RWPE2 (cell line): ENCODE measurements at regions not wholly inside any gene's neighbourhood (a gene's known extent, or its start where the extent isn't known, plus 50 kb on each side); places are given as distances from the start of the nearest gene placed in this dataset.
A peak's percentile ranks its signal among the peaks of the same experiment; 100 is the strongest.

Source experiments
- ATAC-seq: fragments of 200-7000 bp; cut with Tn5 transposase; 3 replicates; pipeline ENCODE4 v1.9.1; 2021; ENCODE audit warnings: low read depth
- DNase-seq: peaks from one replicate; pipeline ENCODE4 v3.0.0-alpha.2; 2020; ENCODE audit warnings: low spot score
- H3K27ac ChIP-seq: fragments of 450-650 bp; 2 replicates; pipeline ENCODE4 v1.5.1; 2017; ENCODE audit warnings: mild to moderate bottlenecking; ENCODE audit not compliant: poor library complexity, severe bottlenecking
- H3K27me3 ChIP-seq: fragments of 250-450 bp; sonication (Bioruptor Pico); 2 replicates; pipeline ENCODE4 v1.5.1; 2021; ENCODE audit warnings: mild to moderate bottlenecking, moderate library complexity; ENCODE audit not compliant: insufficient read depth, poor library complexity, severe bottlenecking
- H3K36me3 ChIP-seq: fragments of 250-450 bp; sonication (Bioruptor Pico); 2 replicates; pipeline ENCODE4 v1.5.1; 2020; ENCODE audit warnings: low read depth, mild to moderate bottlenecking, moderate library complexity
- H3K4me1 ChIP-seq: fragments of 250-450 bp; sonication (Bioruptor Pico); 2 replicates; pipeline ENCODE4 v1.5.1; 2021; ENCODE audit warnings: mild to moderate bottlenecking, moderate library complexity; ENCODE audit not compliant: insufficient read depth, poor library complexity, severe bottlenecking
- H3K4me3 ChIP-seq: fragments of 250-450 bp; sonication (Bioruptor Pico); 2 replicates; pipeline ENCODE4 v1.5.1; 2021; ENCODE audit warnings: mild to moderate bottlenecking, moderate library complexity; ENCODE audit not compliant: severe bottlenecking
- H3K9me3 ChIP-seq: fragments of 250-450 bp; sonication (Bioruptor Pico); 2 replicates; pipeline ENCODE4 v1.5.1; 2021; ENCODE audit warnings: mild to moderate bottlenecking, moderate library complexity; ENCODE audit not compliant: severe bottlenecking
- CTCF ChIP-seq: fragments of 450-650 bp; IDR thresholded peaks from one replicate; pipeline ENCODE4 v1.5.1; 2017; ENCODE audit warnings: mild to moderate bottlenecking, moderate library complexity; ENCODE audit not compliant: poor library complexity, severe bottlenecking

GRCh38 chr14:101116065-101116464 lies 212.5 kb upstream of the RTL1 start:
- no peak for TF ChIP-seq CTCF
- no peak overlapping the region for H3K27ac ChIP-seq
- H3K36me3 ChIP-seq: no peaks in the 10 kb centered on the region
- H3K9me3 ChIP-seq: no peaks in the 10 kb centered on the region
- ATAC-seq (no peak), DNase-seq (no peak)
- H3K27me3 ChIP-seq: no peaks in the 10 kb centered on the region
- no peak overlapping the region for H3K4me3 ChIP-seq
- no peaks in the 10 kb centered on the region for H3K4me1 ChIP-seq

DNA sequence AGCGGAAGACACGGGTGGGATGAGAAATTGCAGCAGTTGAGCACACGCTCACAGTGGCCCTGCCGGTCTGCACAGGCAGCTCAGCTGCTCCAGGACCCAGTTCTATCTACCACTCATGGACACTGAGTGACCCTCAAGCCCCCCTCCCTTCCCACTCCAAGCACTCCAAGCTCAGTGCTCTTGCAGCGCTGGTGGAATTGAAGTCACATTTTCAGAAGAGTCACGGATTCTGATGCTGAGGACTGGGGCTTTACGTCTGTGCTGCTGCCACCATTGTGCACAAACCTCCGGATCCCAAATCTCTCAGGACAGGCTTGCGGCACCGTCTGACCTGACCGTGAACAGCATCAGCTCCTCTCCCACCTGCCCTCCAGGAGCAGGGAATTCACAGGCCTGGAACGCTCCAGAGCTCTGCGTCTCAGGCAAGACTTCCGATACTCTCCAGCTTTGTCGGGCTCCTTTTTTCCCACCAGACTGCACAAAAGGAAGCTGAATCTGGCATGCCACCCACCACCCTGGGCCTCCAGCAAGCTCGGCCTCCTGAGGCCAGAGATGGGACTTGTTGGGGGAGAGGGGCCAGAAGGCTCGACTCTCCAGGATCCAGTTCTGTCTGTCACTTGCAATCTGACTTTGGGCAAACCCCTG lies 213.1 kb upstream of the RTL1 start:
- Histone ChIP-seq H3K27me3 (no peaks in the 10 kb centered on the region), H3K4me3 (no peak overlapping the region), H3K9me3 (no peaks in the 10 kb centered on the region), H3K4me1 (no peaks in the 10 kb centered on the region), H3K36me3 (no peaks in the 10 kb centered on the region), H3K27ac (no peak overlapping the region)
- TF ChIP-seq CTCF: no peak
- DNase-seq: no peak
- ATAC-seq: no peak

DNA sequence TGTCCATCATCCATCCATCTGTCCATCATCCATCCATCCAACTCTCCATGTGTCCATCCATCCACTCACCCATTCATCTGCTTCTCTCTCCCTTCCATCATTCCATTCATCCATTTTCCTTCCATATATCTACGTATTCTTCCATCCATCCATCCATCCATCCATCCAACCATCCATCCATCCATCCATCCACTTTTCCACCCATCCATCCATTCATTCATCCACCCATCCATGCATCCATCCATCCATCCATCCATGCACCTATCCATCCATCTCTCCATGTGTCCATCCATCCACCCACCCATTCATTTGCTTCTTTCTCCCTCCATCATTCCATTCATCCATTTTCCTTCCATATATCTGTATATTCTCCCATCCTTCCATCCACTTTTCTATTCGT lies 214.0 kb upstream of the RTL1 start:
- no peaks in the 10 kb centered on the region for H3K27me3 ChIP-seq
- no peak for TF ChIP-seq CTCF
- no peak for ATAC-seq
- no peak overlapping the region for H3K4me3 ChIP-seq
- H3K36me3 ChIP-seq: no peaks in the 10 kb centered on the region
- no peak for DNase-seq
- H3K4me1 ChIP-seq: no peaks in the 10 kb centered on the region
- H3K9me3 ChIP-seq: no peaks in the 10 kb centered on the region
- no peak overlapping the region for H3K27ac ChIP-seq

- Histone ChIP-seq H3K36me3 (no peaks in the 10 kb centered on the region), H3K9me3 (no peaks in the 10 kb centered on the region), H3K4me3 (no peak overlapping the region), H3K27me3 (no peaks in the 10 kb centered on the region), H3K4me1 (no peaks in the 10 kb centered on the region), H3K27ac (no peak overlapping the region)
- ATAC-seq (no peak), DNase-seq (no peak)
- TF ChIP-seq CTCF: no peak
Observed at GRCh38 chr14:101118233-101118632, 214.7 kb upstream of the RTL1 start.

DNA sequence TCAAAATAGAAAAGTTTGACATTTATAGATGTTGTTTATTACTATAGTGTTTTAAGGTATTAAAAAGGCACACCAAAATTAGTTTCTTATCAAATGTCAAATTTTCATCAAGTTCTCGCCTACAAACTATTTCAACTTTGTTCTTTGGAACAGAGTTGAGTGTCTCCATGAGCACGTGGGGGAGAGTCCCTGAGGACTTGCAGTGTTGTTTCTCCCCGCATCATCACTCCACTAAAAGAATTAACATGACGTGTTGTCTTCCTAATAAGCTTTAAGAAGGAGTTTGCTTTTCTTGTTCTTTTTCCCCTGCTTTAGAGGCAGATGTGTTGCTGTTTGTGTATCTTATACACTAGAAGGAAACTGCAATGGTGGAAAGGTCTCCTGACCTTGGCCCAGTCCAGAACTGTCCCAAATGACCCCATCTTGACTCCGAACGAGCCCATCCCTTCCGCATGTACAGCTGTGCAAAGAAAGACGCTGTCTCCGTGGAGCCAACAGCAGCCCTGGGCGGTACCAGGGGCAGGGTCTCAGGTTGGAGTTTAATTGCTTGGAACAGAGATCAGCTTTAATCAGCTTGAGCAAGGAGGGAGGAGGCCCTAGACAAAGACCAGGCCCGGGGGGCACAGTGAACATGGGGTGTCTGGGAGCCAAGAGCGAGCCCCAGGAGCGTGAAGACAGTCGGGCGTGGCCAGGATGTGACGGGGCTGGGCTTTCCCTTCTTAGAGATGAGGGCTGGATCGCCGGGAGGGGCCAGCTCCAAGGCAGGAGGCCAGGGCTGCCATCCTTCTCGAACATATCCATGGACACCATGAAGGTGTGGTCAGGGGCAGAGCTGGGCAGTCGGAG lies 215.4 kb upstream of the RTL1 start:
- H3K9me3 ChIP-seq: no peaks in the 10 kb centered on the region
- no peaks in the 10 kb centered on the region for H3K36me3 ChIP-seq
- H3K4me1 ChIP-seq: no peaks in the 10 kb centered on the region
- no peak for TF ChIP-seq CTCF
- H3K27ac ChIP-seq: no peak overlapping the region
- H3K27me3 ChIP-seq: no peaks in the 10 kb centered on the region
- no peak overlapping the region for H3K4me3 ChIP-seq
- peak; percentile 42 for DNase-seq
- no peak for ATAC-seq
